NB4 (cell line): ENCODE measurements at regions not wholly inside any gene's neighbourhood (a gene's known extent, or its start where the extent isn't known, plus 50 kb on each side); places are given as distances from the start of the nearest gene placed in this dataset.

Source experiments
- MYC ChIP-seq: IDR thresholded peaks from 2 replicates; pipeline ENCODE4 v1.6.1; 2011; ENCODE audit warnings: low read depth, low read length
- POLR2A ChIP-seq: IDR thresholded peaks from 2 replicates; pipeline ENCODE4 v1.6.1; 2011; ENCODE audit warnings: mild to moderate bottlenecking; ENCODE audit not compliant: insufficient read length; ENCODE audit errors: extremely low read depth
- TF ChIP-seq, protein P1 (sequence below): IDR thresholded peaks from one replicate; pipeline ENCODE4 v1.5.1; 2012; ENCODE audit warnings: low read depth, low read length
- TF ChIP-seq, protein P2 (sequence below): IDR thresholded peaks from 2 replicates; pipeline ENCODE4 v1.6.1; 2011; ENCODE audit warnings: low read depth, low read length

GRCh38 chr3:125684199-125684598, 88.9 kb upstream of the OSBPL11 start:
- TF ChIP-seq POLR2A (no peak), MYC (no peak)
- TF ChIP-seq, protein P1, sequence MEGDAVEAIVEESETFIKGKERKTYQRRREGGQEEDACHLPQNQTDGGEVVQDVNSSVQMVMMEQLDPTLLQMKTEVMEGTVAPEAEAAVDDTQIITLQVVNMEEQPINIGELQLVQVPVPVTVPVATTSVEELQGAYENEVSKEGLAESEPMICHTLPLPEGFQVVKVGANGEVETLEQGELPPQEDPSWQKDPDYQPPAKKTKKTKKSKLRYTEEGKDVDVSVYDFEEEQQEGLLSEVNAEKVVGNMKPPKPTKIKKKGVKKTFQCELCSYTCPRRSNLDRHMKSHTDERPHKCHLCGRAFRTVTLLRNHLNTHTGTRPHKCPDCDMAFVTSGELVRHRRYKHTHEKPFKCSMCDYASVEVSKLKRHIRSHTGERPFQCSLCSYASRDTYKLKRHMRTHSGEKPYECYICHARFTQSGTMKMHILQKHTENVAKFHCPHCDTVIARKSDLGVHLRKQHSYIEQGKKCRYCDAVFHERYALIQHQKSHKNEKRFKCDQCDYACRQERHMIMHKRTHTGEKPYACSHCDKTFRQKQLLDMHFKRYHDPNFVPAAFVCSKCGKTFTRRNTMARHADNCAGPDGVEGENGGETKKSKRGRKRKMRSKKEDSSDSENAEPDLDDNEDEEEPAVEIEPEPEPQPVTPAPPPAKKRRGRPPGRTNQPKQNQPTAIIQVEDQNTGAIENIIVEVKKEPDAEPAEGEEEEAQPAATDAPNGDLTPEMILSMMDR = peak; percentile 44
- TF ChIP-seq, protein P2, sequence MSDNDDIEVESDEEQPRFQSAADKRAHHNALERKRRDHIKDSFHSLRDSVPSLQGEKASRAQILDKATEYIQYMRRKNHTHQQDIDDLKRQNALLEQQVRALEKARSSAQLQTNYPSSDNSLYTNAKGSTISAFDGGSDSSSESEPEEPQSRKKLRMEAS = no peak
